ENCODE measurements at regions not wholly inside any gene's neighbourhood (a gene's known extent, or its start where the extent isn't known, plus 50 kb on each side); places are given as distances from the start of the nearest gene placed in this dataset.

GRCh38 chr16:26198221-26198620 lies 506.5 kb downstream of the HS3ST4 start:
- no peaks in the 10 kb centered on the region for H3K27me3 Mint-ChIP-seq (ENCODE audit: low read depth)
- no peaks in the 10 kb centered on the region for H3K9me3 Mint-ChIP-seq
- no peaks in the 10 kb centered on the region for H3K36me3 Mint-ChIP-seq (ENCODE audit: low read depth)
- no peaks in the 10 kb centered on the region for H3K4me1 Mint-ChIP-seq
- H3K4me3 Mint-ChIP-seq, result no peak overlapping the region
- no peak overlapping the region for H3K27ac Mint-ChIP-seq
- no peak for TF ChIP-seq CTCF (IDR thresholded peaks at IDR 0.05; ENCODE audit: unreplicated experiment in 3 of 3)

- H3K9me3 Mint-ChIP-seq, result peaks cover 3% of the 10 kb centered on the region
These were observed 512.4 kb downstream of the HS3ST4 start for GRCh38 chr16:26204138-26204537.

GRCh38 chr16:26211542-26211941 lies 519.8 kb downstream of the HS3ST4 start:
- TF ChIP-seq CTCF (IDR thresholded peaks at IDR 0.05; ENCODE audit: unreplicated experiment in 3 of 3), result no peak
- peaks cover 23% of the 10 kb centered on the region for H3K27me3 Mint-ChIP-seq (ENCODE audit: low read depth)
- no peaks in the 10 kb centered on the region for H3K4me1 Mint-ChIP-seq
- no peak overlapping the region for H3K27ac Mint-ChIP-seq
- peaks cover 5% of the 10 kb centered on the region for H3K9me3 Mint-ChIP-seq
- no peaks in the 10 kb centered on the region for H3K36me3 Mint-ChIP-seq (ENCODE audit: low read depth)
- no peak overlapping the region for H3K4me3 Mint-ChIP-seq

More at GRCh38 chr16:26204138-26204537, 512.4 kb downstream of the HS3ST4 start:
- no peak for TF ChIP-seq CTCF (IDR thresholded peaks at IDR 0.05; ENCODE audit: unreplicated experiment in 3 of 3)
- Mint-ChIP-seq H3K27ac (no peak overlapping the region), H3K4me3 (no peak overlapping the region), H3K4me1 (no peaks in the 10 kb centered on the region), H3K36me3 (ENCODE audit: low read depth) (no peaks in the 10 kb centered on the region), H3K27me3 (ENCODE audit: low read depth) (peaks cover 4% of the 10 kb centered on the region)

- TF ChIP-seq CTCF (IDR thresholded peaks at IDR 0.05; ENCODE audit: unreplicated experiment in 3 of 3), result no peak
- H3K9me3 Mint-ChIP-seq, result peaks cover 5% of the 10 kb centered on the region
- no peaks in the 10 kb centered on the region for H3K36me3 Mint-ChIP-seq (ENCODE audit: low read depth)
- no peak overlapping the region for H3K4me3 Mint-ChIP-seq
- H3K27ac Mint-ChIP-seq, result no peak overlapping the region
- peaks cover 25% of the 10 kb centered on the region for H3K27me3 Mint-ChIP-seq (ENCODE audit: low read depth)
- H3K4me1 Mint-ChIP-seq, result no peaks in the 10 kb centered on the region
These were observed 520.8 kb downstream of the HS3ST4 start for GRCh38 chr16:26212599-26212998.

GRCh38 chr16:26214581-26215174 lies 522.9 kb downstream of the HS3ST4 start:
- H3K4me3 Mint-ChIP-seq, result no peak overlapping the region
- H3K27me3 Mint-ChIP-seq (ENCODE audit: low read depth), result peaks cover 21% of the 10 kb centered on the region
- no peaks in the 10 kb centered on the region for H3K36me3 Mint-ChIP-seq (ENCODE audit: low read depth)
- no peaks in the 10 kb centered on the region for H3K4me1 Mint-ChIP-seq
- no peak overlapping the region for H3K27ac Mint-ChIP-seq
- no peak for TF ChIP-seq CTCF (IDR thresholded peaks at IDR 0.05; ENCODE audit: unreplicated experiment in 3 of 3)
- H3K9me3 Mint-ChIP-seq, result no peaks in the 10 kb centered on the region

GRCh38 chr16:26220894-26221293 lies 529.1 kb downstream of the HS3ST4 start:
- H3K27me3 Mint-ChIP-seq (ENCODE audit: low read depth), result peaks cover 9% of the 10 kb centered on the region
- no peak overlapping the region for H3K27ac Mint-ChIP-seq
- TF ChIP-seq CTCF (IDR thresholded peaks at IDR 0.05; ENCODE audit: unreplicated experiment in 3 of 3), result no peak
- no peak overlapping the region for H3K4me3 Mint-ChIP-seq
- no peaks in the 10 kb centered on the region for H3K9me3 Mint-ChIP-seq
- H3K4me1 Mint-ChIP-seq, result peaks cover 12% of the 10 kb centered on the region
- H3K36me3 Mint-ChIP-seq (ENCODE audit: low read depth), result no peaks in the 10 kb centered on the region
